OCI-LY7 (cell line): ENCODE measurements at regions not wholly inside any gene's neighbourhood (a gene's known extent, or its start where the extent isn't known, plus 50 kb on each side); places are given as distances from the start of the nearest gene placed in this dataset.

ENCODE experiments used
- CTCF ChIP-seq: fragments of 200-600 bp; sonication (generic); conservative IDR thresholded peaks from 2 replicates; pipeline ENCODE4 v1.5.1; 2014; ENCODE audit warnings: mild to moderate bottlenecking, antibody characterized with exemption, low read length, moderate library complexity, mixed read lengths
- EZH2phosphoT487 ChIP-seq: fragments of 200-600 bp; sonication (generic); IDR thresholded peaks from 2 replicates; pipeline ENCODE4 v1.6.1; 2018; ENCODE audit warnings: low read depth, borderline replicate concordance, mild to moderate bottlenecking, mixed run types, antibody characterized with exemption, low read length, moderate library complexity, mixed read lengths

- TF ChIP-seq CTCF (no peak), EZH2phosphoT487 (no peak)
These were observed 128.1 kb upstream of the SLIT3 start for GRCh38 chr5:169429044-169429443.
